GM19351 (cell line): ENCODE measurements at regions not wholly inside any gene's neighbourhood (a gene's known extent, or its start where the extent isn't known, plus 50 kb on each side); places are given as distances from the start of the nearest gene placed in this dataset.

Source experiments
- ATAC-seq: cut with Tn5 transposase; IDR thresholded peaks from one replicate; pipeline ENCODE4 v1.9.1; 2021; ENCODE audit warnings: mild to moderate bottlenecking, moderate library complexity; ENCODE audit not compliant: unreplicated experiment

DNA sequence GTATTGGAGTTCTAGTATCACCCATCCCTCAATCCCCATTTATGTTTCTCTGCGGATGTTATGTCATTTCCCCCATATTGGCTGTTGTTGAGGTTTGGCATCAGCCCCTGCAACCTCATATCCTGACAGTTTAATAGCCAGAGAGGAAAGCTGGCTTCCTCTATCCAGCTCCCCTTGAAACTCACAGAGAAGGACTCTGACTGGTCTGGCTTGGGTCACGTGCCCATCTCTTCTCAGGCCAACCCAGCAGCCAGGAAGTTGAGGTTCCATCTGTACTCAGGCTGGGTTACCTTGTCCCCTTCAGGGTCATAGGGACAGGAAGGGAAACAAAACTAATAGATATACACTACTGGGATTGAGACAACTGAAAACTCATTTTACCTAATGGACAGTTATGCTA lies 148.0 kb upstream of the SLC14A2 start:
- peak; percentile 60 for ATAC-seq

DNA sequence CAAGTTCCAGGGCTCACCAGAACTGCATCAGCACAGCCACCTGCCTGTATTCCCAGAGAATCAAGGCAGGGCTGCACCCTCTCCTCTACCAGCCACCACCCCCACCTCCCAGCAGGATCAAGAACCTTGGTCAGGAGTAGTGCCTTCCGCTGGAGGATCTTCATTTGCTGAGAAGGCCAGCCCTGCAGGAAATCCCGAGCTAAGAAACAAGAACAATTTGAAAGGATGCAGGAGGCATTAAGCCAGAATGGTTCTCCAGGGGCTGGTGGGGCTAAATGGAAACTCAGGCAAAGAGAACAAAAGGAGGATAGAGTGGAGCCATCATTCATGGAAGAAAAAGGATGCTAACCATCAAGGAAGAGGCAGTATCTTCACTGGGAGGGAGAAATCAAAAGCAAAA lies 147.3 kb upstream of the SLC14A2 start:
- no peak for ATAC-seq

DNA sequence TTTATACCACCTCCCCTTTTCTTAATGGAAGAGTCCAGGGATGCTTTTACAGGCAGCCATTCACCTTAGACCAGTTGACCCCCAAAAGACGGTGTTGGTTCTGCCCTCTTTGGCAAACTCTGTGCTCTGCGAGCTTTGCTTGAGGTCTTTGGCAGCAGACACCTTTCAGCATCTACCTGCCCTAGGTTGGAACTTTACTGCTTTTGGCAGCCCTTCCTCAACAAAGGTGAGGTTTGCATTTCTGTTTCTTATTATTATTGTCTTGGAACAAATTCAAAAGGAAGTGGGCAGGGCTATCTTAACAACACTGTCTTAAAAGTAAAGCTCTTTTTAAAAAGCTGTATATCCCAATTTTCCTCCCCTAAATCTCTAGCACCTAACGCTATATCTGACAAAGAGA lies 136.4 kb upstream of the SLC14A2 start:
- ATAC-seq, result no peak

DNA sequence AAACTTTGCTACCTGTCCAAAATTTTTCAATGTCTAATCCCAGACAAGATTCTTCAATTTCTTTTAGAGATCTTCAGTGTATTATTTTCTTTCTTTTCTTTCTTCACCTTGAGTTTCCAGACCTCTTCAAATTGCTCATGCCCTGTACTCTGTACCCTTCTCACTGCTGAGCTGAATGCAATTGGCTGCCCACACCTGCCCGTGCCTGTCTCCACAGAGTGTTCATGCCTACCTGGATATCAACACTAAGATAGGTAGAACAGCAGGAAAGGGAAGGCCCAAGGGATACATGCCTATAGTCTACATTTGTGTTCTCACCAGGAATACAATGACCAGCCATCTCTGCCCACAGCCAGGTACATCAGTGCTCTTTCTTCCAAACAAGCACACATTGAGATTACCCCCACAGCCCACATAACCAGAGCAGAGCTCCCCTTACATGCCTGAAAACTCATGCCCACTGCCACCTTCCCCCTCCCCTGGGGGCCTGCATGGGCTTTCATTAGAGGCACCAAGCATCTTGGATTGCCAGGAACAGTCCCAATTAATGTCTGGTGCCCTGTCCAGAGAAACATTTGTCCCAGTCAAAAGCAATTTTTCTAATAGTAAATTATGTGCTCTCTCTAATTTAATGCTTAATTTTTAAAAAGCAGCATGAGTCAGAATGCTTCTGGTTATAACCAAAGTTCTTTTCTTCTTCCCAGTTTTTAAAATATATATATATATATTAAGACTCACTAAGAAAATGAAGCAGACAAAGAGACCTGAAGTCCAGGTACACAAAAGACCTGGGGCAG lies 134.9 kb upstream of the SLC14A2 start:
- ATAC-seq, result no peak

DNA sequence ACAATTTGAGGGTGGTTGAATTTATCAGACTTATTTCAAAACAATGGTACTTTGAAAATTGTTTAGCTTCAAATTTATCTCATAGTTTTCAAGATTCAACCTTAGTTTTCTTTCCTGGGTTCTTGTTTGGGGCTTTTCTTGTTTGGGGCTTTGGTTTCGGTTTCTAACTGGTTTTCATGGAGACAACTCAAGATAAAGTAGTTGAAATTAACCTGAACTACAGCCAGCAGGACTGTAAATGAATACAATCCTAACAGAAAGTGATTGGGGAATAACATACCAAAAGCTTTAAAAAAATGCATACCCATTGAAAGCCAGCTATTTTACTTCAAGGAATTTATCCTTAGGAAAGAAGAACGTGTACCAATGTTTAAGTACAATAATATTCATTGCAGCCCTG lies 133.5 kb upstream of the SLC14A2 start:
- ATAC-seq, result no peak

DNA sequence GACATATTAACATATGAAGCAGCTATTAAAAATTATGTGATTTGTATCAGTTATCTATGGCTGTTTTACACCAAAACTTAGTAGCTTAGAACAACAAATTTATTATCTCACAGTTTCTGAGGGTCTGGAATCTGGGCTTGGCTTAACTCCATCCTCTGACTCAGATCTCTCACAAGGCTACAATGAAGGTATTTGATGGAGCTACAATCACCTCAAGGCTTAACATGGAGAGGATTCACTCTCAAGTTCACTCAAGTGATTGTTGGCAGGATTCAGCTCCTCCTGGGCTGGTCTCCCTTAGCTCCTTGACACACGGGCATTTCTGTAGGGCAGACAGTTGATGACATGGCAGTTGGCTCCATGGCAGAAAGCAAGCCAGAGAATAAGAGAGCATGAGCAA lies 133.0 kb upstream of the SLC14A2 start:
- no peak for ATAC-seq

DNA sequence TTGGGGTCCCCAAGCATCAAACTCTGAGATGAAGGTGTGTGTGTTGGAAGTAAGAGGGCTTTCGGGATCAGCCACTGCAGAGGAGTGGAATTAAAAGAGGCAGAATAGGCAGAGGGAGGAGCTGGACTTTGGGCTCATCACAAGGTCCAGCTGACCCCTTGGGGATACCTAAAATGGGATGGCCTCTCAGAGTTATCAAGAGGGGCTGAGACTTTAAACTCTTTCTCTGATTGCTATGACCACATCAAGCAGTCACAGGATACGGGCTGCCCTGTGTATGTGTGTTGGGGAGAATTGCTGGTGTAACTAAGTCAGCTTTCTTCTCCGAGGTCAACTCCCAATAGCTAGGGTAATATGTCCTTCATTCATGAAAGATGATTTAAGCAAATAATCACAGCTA lies 127.7 kb upstream of the SLC14A2 start:
- no peak for ATAC-seq

DNA sequence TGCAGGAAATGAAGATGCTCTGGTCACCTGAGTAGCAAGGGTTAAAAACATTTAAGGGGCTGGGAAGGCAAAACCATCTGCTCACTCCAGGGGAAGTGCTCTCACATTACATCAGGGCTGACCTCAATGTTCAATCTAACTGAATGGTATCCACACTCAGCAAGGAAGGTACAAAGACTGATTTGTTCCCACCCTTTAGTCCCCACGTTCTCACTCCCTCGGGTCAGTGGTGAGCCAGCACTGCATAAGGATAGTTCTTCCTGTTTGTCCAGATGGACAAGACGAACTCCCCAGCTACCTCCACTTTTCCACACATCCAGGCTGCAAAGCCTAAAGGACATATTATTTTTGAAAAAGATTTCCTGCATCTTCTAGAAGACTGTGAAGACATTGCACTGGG lies 126.6 kb upstream of the SLC14A2 start:
- ATAC-seq, result no peak

DNA sequence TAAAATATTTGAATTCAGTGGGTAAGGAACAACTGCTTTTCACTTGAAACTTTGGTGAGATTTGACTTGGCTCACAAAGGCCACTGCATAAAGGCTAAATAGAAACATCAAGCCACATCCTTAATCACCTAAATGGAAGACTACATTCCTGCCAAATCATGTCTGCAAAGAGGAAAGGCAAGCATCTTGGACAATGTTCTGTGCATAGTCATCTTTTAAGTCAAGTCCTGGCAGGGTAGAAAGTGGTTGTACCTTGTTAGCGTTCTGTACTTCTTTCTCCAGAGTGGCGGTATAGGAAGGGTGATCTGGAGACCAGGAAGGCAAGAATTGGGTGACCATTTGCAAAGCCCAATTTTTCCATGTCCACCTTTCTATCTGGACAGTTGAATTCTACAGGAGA lies 121.4 kb upstream of the SLC14A2 start:
- ATAC-seq, result no peak

DNA sequence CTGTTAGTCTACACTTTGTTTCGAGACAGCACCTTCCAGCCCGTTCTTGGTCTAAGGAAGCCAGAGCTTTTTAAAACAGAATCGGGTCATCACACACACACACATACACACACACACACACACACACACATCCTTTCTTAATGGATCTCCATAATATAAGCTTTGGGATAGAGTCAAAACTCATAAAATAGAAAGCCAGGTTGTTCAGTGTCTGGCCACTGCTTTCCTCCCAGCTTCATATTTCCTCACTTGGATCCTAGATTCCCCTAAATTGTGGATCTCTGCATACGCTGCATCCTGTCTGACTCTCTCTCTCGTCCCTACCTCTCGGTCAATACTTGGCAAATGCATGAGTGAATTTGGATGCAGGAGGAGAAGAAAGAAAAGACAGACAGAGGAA lies 120.5 kb upstream of the SLC14A2 start:
- no peak for ATAC-seq

DNA sequence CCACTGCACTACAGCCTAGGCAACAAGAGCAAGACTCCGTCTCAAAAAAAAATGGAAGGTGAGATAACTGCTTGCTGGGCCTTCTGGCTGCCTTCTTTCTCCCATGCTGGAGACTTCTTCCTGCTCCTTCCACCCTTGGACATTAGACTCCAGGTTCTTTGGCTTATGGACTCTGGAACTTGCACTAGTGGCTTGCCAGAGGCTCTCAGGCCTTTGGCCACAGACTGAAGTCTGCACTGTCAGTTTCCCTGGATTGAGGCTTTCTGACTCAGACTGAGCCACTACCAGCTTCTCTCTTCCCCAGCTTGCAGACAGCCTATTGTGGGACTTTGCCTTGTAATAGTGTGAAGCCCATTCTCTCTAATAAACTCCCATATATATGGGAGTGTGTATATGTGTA lies 118.5 kb upstream of the SLC14A2 start:
- ATAC-seq, result no peak

DNA sequence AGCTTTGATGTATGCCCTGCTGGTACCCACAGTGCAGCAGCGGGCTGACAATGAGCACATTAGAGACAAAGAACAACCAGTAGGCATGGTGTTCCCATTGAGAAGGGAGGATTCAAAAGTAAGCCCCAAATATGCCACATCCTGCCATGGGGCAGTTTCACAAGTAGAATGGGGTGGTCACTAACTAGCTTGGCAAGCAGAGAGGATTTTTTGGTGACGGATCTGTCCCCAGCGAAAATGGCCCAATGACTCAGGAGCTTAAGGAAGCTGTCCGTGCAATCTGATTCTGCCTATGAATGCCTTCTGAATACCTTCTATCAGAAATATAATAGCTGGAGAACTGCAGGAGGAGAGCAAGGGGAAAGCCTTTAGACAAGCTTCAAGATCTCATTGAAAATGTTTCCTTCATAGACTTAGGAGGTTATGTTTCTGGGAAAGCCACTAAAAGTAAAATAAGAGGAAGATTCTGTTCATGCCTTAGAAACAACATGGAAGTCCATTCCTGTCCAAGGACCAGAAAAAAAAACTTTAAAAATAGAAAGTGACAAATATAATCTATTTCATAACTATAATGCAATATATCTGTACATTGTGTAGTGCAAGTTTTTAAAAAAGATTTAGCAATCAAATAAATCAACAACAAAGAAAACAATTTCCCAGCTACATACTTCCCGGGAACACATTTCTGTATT lies 117.5 kb upstream of the SLC14A2 start:
- no peak for ATAC-seq

DNA sequence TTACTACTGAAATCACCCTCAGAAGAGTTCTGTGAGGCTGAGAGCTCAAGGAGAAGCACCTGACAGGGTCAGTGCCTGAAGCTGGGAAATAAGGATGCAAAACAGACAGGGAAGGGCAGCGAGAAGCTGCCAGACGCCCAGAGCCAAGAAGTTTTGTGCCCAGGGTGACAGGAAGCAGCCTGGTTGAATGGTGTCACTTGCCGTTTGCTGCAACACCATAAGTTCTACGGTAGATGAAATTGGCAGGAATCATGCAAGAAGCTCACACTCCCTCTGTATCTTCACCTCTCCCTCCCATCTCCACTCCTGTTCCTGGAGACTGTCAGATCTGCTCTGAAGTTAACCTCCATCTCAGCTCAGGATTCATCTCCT lies 117.0 kb upstream of the SLC14A2 start:
- ATAC-seq, result no peak

DNA sequence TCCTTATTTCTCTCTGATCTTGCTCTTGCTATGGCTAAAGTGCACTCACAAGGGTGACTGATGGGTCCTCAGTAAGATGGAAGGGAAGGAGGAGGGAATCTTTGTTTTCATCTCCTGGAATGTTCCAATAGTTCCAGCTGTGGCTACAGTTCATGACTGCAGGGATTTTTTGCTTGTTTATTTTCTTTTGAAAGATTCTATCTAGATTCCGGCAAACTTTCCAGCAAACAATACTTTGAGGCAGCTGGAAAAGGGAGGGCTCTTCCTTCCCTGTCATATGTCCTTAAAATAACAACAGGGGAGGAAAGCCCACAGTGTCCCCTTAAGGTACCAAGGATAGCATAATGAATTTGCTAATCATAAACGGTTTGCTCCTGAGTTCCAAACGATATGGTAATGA lies 111.3 kb upstream of the SLC14A2 start:
- no peak for ATAC-seq

DNA sequence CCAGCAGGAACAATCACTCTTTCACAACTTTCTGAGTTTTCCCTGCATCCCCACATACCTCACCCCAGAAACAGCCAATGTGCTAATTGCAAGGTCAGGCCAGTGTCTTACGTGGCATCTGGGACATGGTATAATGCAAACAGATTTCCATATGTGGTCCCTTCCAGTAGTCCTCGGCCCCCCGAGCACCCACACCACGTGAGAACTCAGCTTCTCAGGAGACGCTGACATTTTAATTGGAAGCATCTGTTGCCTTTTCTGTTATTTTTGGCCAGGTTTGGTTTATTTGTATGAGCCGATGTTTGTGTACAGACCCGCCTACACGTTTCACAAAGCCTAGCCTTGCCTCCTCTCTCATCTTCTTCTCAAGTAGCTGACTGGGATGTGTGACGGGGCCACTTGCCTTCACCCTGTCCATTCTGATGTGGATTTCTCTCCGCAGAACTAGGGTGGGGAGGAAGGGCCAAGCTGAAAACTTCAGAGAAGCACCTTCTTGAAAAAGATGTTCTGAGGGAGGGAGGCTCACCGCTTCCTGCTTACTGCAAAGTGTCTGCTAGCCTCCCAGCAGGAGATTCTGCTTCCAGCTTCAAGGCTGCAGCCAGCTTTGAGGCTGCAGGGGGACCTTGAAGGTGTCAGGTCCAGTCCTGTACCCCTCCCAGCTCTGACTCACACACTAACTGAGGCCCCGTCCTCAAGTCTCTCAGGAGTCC lies 109.6 kb upstream of the SLC14A2 start:
- ATAC-seq, result no peak

DNA sequence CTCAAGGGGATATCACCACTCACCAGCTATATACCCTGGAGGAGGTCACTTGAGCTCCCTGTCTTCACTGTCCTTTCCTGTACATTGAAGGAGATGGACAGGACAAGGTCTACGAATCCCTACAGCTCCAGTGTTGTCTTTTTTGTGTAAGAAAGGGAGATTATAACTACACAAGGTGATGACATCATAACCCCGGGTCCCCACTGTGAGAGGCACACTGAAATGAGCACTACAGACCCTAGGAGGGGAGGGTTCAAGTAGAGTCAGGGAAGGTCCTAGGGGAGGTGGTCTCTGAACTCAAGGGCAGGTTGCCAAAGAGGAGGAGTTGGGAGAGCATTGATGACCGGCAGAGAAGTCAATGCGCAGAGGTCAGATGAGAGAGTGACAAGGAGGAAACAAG lies 108.3 kb upstream of the SLC14A2 start:
- ATAC-seq, result no peak

DNA sequence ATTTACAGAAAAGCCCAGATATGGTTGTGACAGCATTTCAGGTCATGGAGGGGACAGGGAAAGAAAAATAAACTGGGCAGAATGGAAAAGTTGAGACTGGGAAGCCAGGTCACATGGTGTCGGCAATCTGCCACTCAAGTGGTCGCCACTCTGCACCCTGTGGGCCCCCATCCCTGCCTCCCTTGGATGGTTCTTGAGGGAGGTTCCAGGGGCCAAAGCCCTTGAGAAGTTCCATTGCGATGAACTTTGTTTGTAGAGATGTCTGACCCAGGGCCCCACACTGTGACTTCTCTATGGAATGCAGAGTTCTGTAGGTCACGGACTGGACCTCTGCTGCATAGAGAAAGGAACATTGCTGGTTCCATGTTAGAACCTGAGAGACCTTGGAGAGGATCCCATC lies 105.7 kb upstream of the SLC14A2 start:
- ATAC-seq, result no peak

DNA sequence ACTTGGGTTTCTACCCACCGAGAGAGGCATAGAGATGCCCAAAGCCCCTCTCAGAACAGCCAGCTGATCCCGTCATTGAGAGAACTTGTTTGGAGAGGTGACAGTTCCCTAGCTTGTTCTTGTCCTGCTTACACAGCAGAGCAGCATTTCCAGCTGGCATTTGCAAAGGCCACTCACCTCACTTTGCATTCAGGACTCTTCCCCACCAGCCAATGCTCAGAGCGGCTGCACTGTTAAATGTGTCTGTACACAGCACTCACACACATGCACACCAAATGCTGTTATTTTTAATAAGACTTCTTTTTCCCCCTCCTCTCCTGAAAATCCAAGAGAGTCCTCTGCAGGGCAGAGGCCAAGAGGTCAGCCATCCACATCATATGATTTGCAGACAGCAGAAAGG lies 104.6 kb upstream of the SLC14A2 start:
- ATAC-seq, result no peak

DNA sequence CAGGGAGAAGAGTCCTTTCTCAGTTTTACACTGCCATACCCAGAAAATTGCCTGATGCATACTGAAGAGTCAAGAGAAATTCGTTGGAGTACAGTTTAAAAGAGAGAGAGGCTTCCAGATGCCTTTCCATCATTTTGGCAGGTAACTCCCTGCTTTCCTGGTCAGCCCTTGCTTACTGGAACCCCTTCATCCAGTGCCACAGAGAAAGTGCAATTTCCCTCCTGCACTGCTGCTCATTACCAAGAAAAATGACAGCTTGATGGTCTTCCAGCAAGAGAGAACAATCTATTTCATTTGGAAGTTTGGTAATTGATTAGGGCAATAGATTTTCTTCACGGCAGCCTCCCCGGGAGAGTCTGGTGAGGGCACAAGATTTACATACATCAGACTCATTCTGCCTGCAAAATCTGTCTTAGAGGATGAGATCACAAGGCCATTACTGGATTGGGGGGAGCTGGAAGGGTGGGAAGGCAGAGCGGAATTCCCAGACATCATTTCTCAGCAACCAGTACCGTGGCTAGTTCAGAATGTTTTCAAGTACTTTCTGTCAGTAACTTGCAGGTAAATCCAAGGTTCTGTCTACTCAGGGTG lies 102.8 kb upstream of the SLC14A2 start:
- ATAC-seq, result no peak

DNA sequence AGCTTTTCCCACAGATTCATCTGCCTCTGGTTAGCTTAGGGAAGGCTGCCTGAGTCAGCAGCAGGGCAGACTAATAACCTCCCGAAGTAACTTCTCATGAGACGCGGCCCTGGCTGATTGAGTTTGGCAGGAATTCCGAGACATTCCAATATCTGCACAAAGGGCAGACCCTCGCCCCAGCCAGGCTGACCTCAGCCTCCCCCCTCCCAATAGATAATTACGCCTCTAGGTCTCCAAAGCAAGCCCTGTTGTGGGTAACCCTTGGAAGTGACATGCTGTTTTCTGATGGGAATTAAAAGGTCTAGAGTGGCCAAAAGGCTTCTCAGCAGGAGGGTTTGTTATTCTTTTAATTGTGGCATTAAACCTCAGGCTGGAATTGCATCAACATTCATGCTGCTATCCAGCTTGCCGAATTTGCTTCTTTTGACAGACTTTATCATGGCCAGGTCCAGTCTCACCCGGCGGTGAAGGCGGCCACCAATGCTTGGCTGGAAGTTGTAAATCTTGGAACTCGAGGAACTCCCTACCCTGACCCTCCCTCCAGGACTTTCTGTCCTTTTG lies 98.0 kb upstream of the SLC14A2 start:
- no peak for ATAC-seq
